Neutrophil (primary cell): ENCODE measurements at regions not wholly inside any gene's neighbourhood (a gene's known extent, or its start where the extent isn't known, plus 50 kb on each side); places are given as distances from the start of the nearest gene placed in this dataset.

Source experiments
- H3K27ac ChIP-seq: fragments of 200-600 bp; sonication (generic); 2 replicates; pipeline ENCODE4 v1.5.1; 2016; ENCODE audit warnings: mild to moderate bottlenecking, moderate library complexity
- H3K27me3 ChIP-seq: fragments of 200-600 bp; sonication (generic); 2 replicates; pipeline ENCODE4 v1.6.0; 2016; ENCODE audit warnings: mild to moderate bottlenecking
- H3K36me3 ChIP-seq: fragments of 200-600 bp; sonication (generic); 2 replicates; pipeline ENCODE4 v1.5.1; 2017
- H3K4me1 ChIP-seq, 2 experiments: fragments of 200-600 bp in 1 of 2; sonication (generic) in 1 of 2; 1 replicate in 1 of 2; 2 replicates in 1 of 2; pipeline versions ENCODE4 v1.5.1 to v1.6.1; 2013 to 2016; ENCODE audit warnings: low read depth in 1 of 2, low read length in 1 of 2, mild to moderate bottlenecking in 1 of 2, moderate library complexity in 1 of 2; ENCODE audit not compliant: control insufficient read depth in 1 of 2, insufficient read depth in 1 of 2
- H3K4me3 ChIP-seq, 2 experiments: fragments of 200-600 bp in 1 of 2; sonication (generic) in 1 of 2; 1 replicate in 1 of 2; 2 replicates in 1 of 2; pipeline ENCODE4 v1.5.1; 2013 to 2016; ENCODE audit warnings: low read depth in 1 of 2, low read length in 1 of 2, mild to moderate bottlenecking in 1 of 2, moderate library complexity in 1 of 2
- H3K9me3 ChIP-seq: fragments of 200-600 bp; sonication (generic); 2 replicates; pipeline ENCODE4 v1.5.1; 2016
- TF ChIP-seq, protein P1 (sequence below): fragments of 200-600 bp; sonication (generic); IDR thresholded peaks from 2 replicates; pipeline ENCODE4 v1.5.1; 2016; ENCODE audit warnings: antibody characterized with exemption

- Histone ChIP-seq H3K4me1 (no peaks in the 10 kb centered on the region), H3K9me3 (no peaks in the 10 kb centered on the region), H3K36me3 (no peaks in the 10 kb centered on the region), H3K27ac (no peak overlapping the region), H3K27me3 (no peaks in the 10 kb centered on the region), H3K4me3 (no peak overlapping the region)
- TF ChIP-seq, protein P1, sequence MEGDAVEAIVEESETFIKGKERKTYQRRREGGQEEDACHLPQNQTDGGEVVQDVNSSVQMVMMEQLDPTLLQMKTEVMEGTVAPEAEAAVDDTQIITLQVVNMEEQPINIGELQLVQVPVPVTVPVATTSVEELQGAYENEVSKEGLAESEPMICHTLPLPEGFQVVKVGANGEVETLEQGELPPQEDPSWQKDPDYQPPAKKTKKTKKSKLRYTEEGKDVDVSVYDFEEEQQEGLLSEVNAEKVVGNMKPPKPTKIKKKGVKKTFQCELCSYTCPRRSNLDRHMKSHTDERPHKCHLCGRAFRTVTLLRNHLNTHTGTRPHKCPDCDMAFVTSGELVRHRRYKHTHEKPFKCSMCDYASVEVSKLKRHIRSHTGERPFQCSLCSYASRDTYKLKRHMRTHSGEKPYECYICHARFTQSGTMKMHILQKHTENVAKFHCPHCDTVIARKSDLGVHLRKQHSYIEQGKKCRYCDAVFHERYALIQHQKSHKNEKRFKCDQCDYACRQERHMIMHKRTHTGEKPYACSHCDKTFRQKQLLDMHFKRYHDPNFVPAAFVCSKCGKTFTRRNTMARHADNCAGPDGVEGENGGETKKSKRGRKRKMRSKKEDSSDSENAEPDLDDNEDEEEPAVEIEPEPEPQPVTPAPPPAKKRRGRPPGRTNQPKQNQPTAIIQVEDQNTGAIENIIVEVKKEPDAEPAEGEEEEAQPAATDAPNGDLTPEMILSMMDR = no peak
These were observed 92.9 kb upstream of the ERG start for GRCh38 chr21:38591218-38591537.

DNA sequence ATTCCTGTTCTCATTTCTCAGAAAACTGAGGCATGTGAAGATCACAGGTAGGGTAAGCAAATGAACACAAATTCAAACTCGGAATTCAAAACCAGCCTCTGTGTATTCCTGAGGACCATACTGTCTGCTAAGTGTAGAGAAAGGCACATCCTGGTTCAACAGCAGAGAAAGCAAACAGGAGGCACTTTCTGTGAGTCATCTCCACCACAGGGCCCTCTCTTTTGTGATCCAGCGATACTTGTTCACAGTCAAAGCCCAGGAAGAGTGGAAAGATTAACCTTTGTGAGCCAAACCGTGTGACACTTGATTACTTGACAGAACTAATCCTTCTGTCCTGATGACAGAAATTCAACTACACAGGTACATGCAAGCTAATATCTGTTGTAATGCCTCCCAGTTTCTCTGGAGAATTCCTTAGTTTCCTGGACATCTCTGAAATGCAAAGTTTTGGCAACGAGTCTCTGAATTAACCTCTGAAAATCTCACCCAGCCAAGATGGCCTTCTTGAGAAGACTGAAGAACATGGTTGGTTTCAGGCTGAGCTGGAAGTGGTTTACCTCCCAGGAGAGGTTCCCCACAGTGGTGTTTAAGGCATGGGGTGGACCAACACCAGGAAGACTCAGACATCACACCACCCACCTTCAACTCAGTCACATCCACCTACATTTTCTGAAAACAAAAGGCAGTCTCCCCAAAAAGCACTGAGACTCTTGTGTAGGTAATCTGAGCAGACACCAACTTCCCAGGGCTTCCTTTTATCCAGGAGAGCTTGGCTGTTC, 98.2 kb upstream of the ERG start:
- Histone ChIP-seq H3K9me3 (no peaks in the 10 kb centered on the region), H3K4me1 (no peaks in the 10 kb centered on the region), H3K36me3 (no peaks in the 10 kb centered on the region), H3K27me3 (no peaks in the 10 kb centered on the region), H3K27ac (no peak overlapping the region), H3K4me3 (no peak overlapping the region)
- TF ChIP-seq, protein P1 = no peak

GRCh38 chr21:38597421-38597820, 99.1 kb upstream of the ERG start:
- no peaks in the 10 kb centered on the region for H3K4me1 ChIP-seq

DNA sequence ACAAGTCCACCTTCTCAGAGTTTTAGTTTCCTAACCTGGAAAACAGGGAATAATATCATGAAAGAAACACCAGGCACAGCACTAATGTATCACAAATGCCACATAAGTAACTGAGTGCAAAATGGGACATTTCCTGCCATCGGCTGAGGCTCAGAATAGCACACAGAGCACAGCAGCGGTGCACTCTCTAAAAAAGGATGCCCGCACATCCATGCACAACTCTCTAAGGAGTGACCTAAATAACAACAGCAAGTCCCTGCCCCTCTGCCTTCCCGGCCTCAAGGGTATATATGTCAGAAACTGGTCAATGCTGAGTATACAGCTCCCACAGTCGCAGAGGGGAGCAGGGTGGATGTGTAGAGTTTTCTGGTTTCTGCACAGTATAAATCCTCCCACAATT, 100.1 kb upstream of the ERG start:
- H3K4me1 ChIP-seq = no peaks in the 10 kb centered on the region
- no peaks in the 10 kb centered on the region for H3K27me3 ChIP-seq
- no peak overlapping the region for H3K27ac ChIP-seq
- no peaks in the 10 kb centered on the region for H3K36me3 ChIP-seq
- no peaks in the 10 kb centered on the region for H3K9me3 ChIP-seq
- TF ChIP-seq, protein P1 = no peak
- no peak overlapping the region for H3K4me3 ChIP-seq

More at GRCh38 chr21:38597421-38597820, 99.1 kb upstream of the ERG start:
- Histone ChIP-seq H3K4me3 (no peak overlapping the region), H3K9me3 (no peaks in the 10 kb centered on the region), H3K27ac (no peak overlapping the region), H3K27me3 (no peaks in the 10 kb centered on the region), H3K36me3 (no peaks in the 10 kb centered on the region)
- TF ChIP-seq, protein P1 = no peak

- Histone ChIP-seq H3K4me3 (no peak overlapping the region), H3K4me1 (no peaks in the 10 kb centered on the region), H3K27me3 (no peaks in the 10 kb centered on the region), H3K27ac (no peak overlapping the region), H3K36me3 (no peaks in the 10 kb centered on the region), H3K9me3 (no peaks in the 10 kb centered on the region)
- TF ChIP-seq, protein P1 = no peak
These were observed 101.2 kb upstream of the ERG start for GRCh38 chr21:38599381-38599975.
